GM21717 (cell line): ENCODE measurements at regions not wholly inside any gene's neighbourhood (a gene's known extent, or its start where the extent isn't known, plus 50 kb on each side); places are given as distances from the start of the nearest gene placed in this dataset.

Experiments used
- ATAC-seq: cut with Tn5 transposase; IDR thresholded peaks from one replicate; pipeline ENCODE4 v1.9.1; 2021; ENCODE audit warnings: mild to moderate bottlenecking, moderate library complexity; ENCODE audit not compliant: unreplicated experiment

GRCh38 chr9:90249094-90249493 is 393.5 kb downstream of the DIRAS2 start:
- no peak for ATAC-seq

- no peak for ATAC-seq
These were observed 391.3 kb downstream of the DIRAS2 start for GRCh38 chr9:90251316-90251715.

GRCh38 chr9:90256345-90256744 is 386.3 kb downstream of the DIRAS2 start:
- ATAC-seq = no peak

- peak; percentile 88 for ATAC-seq
These were observed 383.0 kb downstream of the DIRAS2 start for GRCh38 chr9:90259311-90260246.

- no peak for ATAC-seq
These were observed 380.9 kb downstream of the DIRAS2 start for GRCh38 chr9:90261698-90262097.

- no peak for ATAC-seq
These were observed 374.0 kb downstream of the DIRAS2 start for GRCh38 chr9:90268613-90269012.

GRCh38 chr9:90271707-90272106 is 370.9 kb downstream of the DIRAS2 start:
- ATAC-seq = no peak

GRCh38 chr9:90274725-90275124 is 367.9 kb downstream of the DIRAS2 start:
- no peak for ATAC-seq

GRCh38 chr9:90285946-90286345 is 356.7 kb downstream of the DIRAS2 start:
- ATAC-seq = no peak

GRCh38 chr9:90287567-90288274 is 354.9 kb downstream of the DIRAS2 start:
- ATAC-seq = peak; percentile 97

GRCh38 chr9:90288275-90288639 is 354.4 kb downstream of the DIRAS2 start:
- no peak for ATAC-seq

GRCh38 chr9:90290716-90291485 is 351.7 kb downstream of the DIRAS2 start:
- no peak for ATAC-seq

GRCh38 chr9:90296539-90296938 is 346.1 kb downstream of the DIRAS2 start:
- no peak for ATAC-seq

- ATAC-seq = no peak
These were observed 342.7 kb downstream of the DIRAS2 start for GRCh38 chr9:90299968-90300367.

- no peak for ATAC-seq
These were observed 341.9 kb downstream of the DIRAS2 start for GRCh38 chr9:90300611-90301276.

- ATAC-seq = no peak
These were observed 341.4 kb downstream of the DIRAS2 start for GRCh38 chr9:90301277-90301653.

- no peak for ATAC-seq
These were observed 339.0 kb downstream of the DIRAS2 start for GRCh38 chr9:90303655-90304054.

- no peak for ATAC-seq
These were observed 336.5 kb downstream of the DIRAS2 start for GRCh38 chr9:90306158-90306557.

GRCh38 chr9:90307167-90307833 is 335.3 kb downstream of the DIRAS2 start:
- ATAC-seq = no peak

GRCh38 chr9:90307891-90308290 is 334.7 kb downstream of the DIRAS2 start:
- no peak for ATAC-seq
